Thoracic aorta (tissue), 2 donors: ENCODE measurements at regions not wholly inside any gene's neighbourhood (a gene's known extent, or its start where the extent isn't known, plus 50 kb on each side); places are given as distances from the start of the nearest gene placed in this dataset.

Experiments used
- ATAC-seq: fragments of 150-250 bp; one replicate; pipeline ENCODE4 v1.8.0; 2017; ENCODE audit warnings: low read depth; ENCODE audit not compliant: insufficient number of reproducible peaks, low FRiP score
- DNase-seq: peaks from one replicate; pipeline ENCODE4 v3.0.0-alpha.2; 2020; ENCODE audit warnings: low spot score
- H3K27ac ChIP-seq, 2 donors: fragments of 200-600 bp; sonication (generic); 1 replicate in 1 of 2; 2 replicates in 1 of 2; pipeline ENCODE4 v1.5.1; 2016; ENCODE audit warnings: mild to moderate bottlenecking in 2 of 2, moderate library complexity in 2 of 2
- H3K27me3 ChIP-seq: fragments of 200-600 bp; sonication (generic); replicated peaks from 2 replicates; pipeline ENCODE4 v1.6.0; 2016; ENCODE audit warnings: mild to moderate bottlenecking; ENCODE audit not compliant: insufficient read depth
- H3K36me3 ChIP-seq: fragments of 200-600 bp; sonication (generic); one replicate; pipeline ENCODE4 v1.5.1; 2016
- H3K4me1 ChIP-seq, 2 donors: fragments of 200-600 bp; sonication (generic); 1 replicate in 1 of 2; 2 replicates in 1 of 2; pipeline versions ENCODE4 v1.5.1 to v1.6.0; 2016; ENCODE audit warnings: low read depth in 2 of 2, mild to moderate bottlenecking in 1 of 2; ENCODE audit not compliant: control insufficient read depth in 1 of 2
- H3K4me3 ChIP-seq: fragments of 200-600 bp; sonication (generic); 2 replicates; pipeline ENCODE4 v1.5.1; 2016; ENCODE audit warnings: mild to moderate bottlenecking
- H3K9me3 ChIP-seq: fragments of 200-600 bp; sonication (generic); 2 replicates; pipeline ENCODE4 v1.5.1; 2016
- CTCF ChIP-seq: fragments of 200-600 bp; sonication (generic); IDR thresholded peaks from one replicate; pipeline ENCODE4 v1.5.1; 2019; ENCODE audit warnings: antibody characterized with exemption

DNA sequence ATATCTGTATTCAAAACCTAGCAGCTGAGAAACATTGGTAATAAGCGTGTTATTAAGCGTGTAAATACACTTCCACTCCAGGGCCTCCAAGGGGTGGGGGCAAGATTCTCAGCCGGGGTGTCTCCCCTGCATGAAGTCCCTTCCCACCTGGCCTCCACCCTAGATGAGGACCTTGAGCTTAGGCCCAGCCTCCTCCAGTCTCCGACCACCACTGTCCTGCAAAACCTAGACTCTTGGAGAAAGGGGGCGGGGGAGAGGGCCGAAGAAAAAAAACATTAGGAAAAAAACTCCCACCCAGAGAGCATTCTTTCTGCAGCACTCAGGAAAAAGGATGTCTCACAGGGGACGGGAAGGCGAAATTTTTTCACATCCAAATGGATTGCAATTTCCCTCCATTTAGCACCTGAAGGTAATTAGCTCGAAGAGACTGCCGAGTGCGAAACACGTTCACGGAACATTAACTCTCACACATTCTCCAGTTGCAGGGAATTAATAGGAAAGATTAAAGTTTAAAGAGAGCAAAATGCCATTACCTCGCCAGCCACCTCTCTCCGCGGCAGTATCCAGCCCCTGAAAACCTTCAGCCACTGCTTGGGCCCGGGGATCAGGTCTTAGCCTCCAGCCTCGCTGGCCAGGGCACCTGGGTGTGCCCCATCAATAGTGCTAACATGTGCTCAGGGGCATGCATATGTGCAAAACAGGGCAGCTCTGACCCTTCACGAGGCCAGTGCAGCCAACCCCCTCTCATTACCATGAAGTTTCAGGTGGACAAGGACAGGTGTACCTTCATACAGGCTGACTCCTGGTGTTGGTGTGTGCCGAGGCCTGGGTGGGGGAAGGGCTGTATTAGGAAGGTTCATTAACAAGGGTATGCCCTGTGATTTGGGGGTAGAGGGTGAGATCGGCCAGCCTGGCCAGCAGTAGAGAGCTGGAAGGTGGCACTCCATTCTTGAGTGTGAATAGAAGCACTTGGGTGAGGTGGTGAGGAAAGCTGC is 77.2 kb downstream of the HIF1AN start:
- TF ChIP-seq CTCF: no peak
- H3K9me3 ChIP-seq: no peaks in the 10 kb centered on the region
- no peak overlapping the region for H3K4me3 ChIP-seq
- DNase-seq (no peak), ATAC-seq (no peak)
- no peaks in the 10 kb centered on the region for H3K27me3 ChIP-seq
- H3K27ac ChIP-seq: no peak overlapping the region
- H3K36me3 ChIP-seq: no peaks in the 10 kb centered on the region
- no peaks in the 10 kb centered on the region for H3K4me1 ChIP-seq

DNA sequence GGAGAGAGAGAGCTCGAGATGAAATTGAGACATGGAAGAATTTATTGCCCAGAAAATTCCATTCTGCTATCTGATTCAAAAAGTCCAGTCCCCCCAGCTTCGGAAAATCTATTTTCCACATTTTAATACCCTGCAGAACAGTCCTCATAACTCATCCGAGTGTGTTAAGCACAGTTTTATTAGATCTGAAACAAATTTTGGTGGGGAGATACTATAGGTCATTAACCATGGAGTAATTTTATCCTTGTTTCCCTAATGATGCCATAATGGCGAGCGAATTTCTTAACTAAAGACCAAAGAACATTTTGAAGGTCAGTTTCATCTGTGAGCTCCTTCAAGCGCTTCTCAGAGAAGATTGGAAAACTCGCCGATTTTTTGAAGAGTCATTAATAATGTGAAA is 78.1 kb downstream of the HIF1AN start:
- no peaks in the 10 kb centered on the region for H3K9me3 ChIP-seq
- H3K4me1 ChIP-seq: no peaks in the 10 kb centered on the region
- H3K27ac ChIP-seq: no peak overlapping the region
- H3K4me3 ChIP-seq: no peak overlapping the region
- DNase-seq: no peak
- ATAC-seq: no peak
- no peak for TF ChIP-seq CTCF
- no peaks in the 10 kb centered on the region for H3K36me3 ChIP-seq
- no peaks in the 10 kb centered on the region for H3K27me3 ChIP-seq

DNA sequence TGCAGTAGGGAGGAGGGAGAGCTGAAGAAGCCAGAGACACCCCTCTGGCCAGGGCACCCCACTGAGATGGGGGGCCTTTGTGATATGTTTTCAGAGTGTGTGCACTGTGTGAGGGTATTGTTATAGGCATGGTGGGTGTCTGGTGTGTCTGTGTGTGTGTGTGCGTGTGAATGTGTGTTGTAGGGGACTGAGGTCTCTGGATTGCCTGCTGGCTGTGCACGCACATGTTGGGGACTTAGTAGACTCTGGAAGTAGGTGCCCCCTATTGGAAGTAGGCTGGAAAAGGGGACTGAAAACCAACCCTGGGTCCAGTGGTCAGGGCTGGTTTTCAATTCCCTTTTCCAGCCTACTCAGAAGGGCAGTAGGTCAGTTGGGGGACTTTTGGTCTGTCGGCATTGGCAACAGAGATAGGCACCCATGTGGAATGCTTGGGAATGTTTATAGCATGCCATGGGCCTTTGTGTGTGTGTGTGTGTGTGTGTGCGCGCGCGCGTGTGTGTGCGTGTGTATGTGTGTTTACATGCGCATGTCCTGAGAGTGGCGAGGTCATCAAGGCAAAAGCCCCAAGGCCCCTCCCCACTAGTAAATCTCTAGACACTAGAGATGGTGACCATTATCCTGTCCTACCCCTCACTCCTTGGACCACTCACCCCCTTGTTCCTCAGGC is 78.8 kb downstream of the HIF1AN start:
- no peaks in the 10 kb centered on the region for H3K27me3 ChIP-seq
- no peak for ATAC-seq
- DNase-seq: no peak

DNA sequence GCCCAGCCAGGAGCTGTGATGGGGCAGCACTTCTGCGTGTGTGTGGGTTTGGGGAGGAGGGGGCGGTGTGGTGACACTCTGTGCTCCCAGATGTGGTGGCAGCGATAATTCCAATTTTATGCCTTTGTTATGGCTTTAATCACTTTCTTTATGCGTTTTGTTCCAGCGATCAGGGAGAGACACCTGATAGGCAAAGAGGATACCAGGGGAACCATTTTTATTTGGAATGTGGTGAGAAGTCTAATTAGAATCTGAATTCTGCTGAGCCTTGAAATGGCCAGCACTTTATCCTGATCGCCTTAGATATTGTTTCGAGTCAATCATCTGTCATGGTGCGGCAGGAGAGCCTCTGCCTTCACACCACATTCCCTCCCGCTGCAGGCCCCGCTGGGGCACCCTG is 79.5 kb downstream of the HIF1AN start:
- no peak overlapping the region for H3K4me3 ChIP-seq
- no peaks in the 10 kb centered on the region for H3K4me1 ChIP-seq
- no peaks in the 10 kb centered on the region for H3K27me3 ChIP-seq
- H3K27ac ChIP-seq: no peak overlapping the region
- H3K36me3 ChIP-seq: no peaks in the 10 kb centered on the region
- TF ChIP-seq CTCF: no peak
- H3K9me3 ChIP-seq: no peaks in the 10 kb centered on the region
- no peak for DNase-seq
- ATAC-seq: no peak

More for the DNA sequence above, 78.8 kb downstream of the HIF1AN start:
- Histone ChIP-seq H3K27ac (no peak overlapping the region), H3K9me3 (no peaks in the 10 kb centered on the region), H3K4me1 (no peaks in the 10 kb centered on the region), H3K36me3 (no peaks in the 10 kb centered on the region), H3K4me3 (no peak overlapping the region)
- TF ChIP-seq CTCF: no peak

- H3K4me1 ChIP-seq: no peaks in the 10 kb centered on the region
- no peaks in the 10 kb centered on the region for H3K9me3 ChIP-seq
- H3K27me3 ChIP-seq: no peaks in the 10 kb centered on the region
- no peak for TF ChIP-seq CTCF
- no peak overlapping the region for H3K27ac ChIP-seq
- DNase-seq (no peak), ATAC-seq (no peak)
- H3K36me3 ChIP-seq: no peaks in the 10 kb centered on the region
- H3K4me3 ChIP-seq: no peak overlapping the region
Observed at GRCh38 chr10:100615908-100616307, 80.2 kb downstream of the HIF1AN start.
